B cell (primary cell): ENCODE measurements at regions not wholly inside any gene's neighbourhood (a gene's known extent, or its start where the extent isn't known, plus 50 kb on each side); places are given as distances from the start of the nearest gene placed in this dataset.

Experiments used
- ATAC-seq: fragments of 200-7000 bp; cut with Tn5 transposase; one replicate; pipeline ENCODE4 v1.10.0; 2021; ENCODE audit warnings: low read depth, mild to moderate bottlenecking, moderate number of reproducible peaks, moderate library complexity
- CTCF ChIA-PET: fragments of 350-600 bp; sonication (Branson Sonifier 250); formaldehyde crosslinking; loops from one replicate; lab custom pipeline; 2021; ENCODE audit warnings: antibody characterized with exemption, inconsistent platforms; lab: Charles Lee
- POLR2A ChIA-PET: fragments of 350-600 bp; sonication (Branson Sonifier 250); formaldehyde crosslinking; loops from one replicate; lab custom pipeline; 2021; ENCODE audit warnings: antibody characterized with exemption; lab: Charles Lee
- DNase-seq: peaks from one replicate; pipeline ENCODE4 v3.0.0; 2013
- H2AFZ ChIP-seq: 2 replicates; pipeline ENCODE4 v1.6.1; 2012; ENCODE audit warnings: mild to moderate bottlenecking, low read depth, low read length; ENCODE audit not compliant: insufficient read depth, poor library complexity, severe bottlenecking
- H3K27ac ChIP-seq, 2 donors: 1 replicate in 1 of 2; 2 replicates in 1 of 2; pipeline ENCODE4 v1.5.1; 2012 to 2013; ENCODE audit warnings: low read length in 2 of 2, mild to moderate bottlenecking in 2 of 2, moderate library complexity in 1 of 2
- H3K27me3 ChIP-seq, 4 experiments: fragments of 200-600 bp in 1 of 4; sonication (generic) in 1 of 4; replicated peaks in 1 of 4; 1 replicate in 2 of 4; 2 replicates in 2 of 4; pipeline versions ENCODE4 v1.6.1 to v1.7.0; 2013 to 2016; ENCODE audit warnings: low read length in 3 of 4, mild to moderate bottlenecking in 2 of 4, mixed read lengths in 1 of 4, moderate library complexity in 1 of 4; ENCODE audit not compliant: insufficient read depth in 4 of 4, control insufficient read depth in 3 of 4; ENCODE audit errors: control extremely low read depth in 1 of 4
- H3K36me3 ChIP-seq, 2 experiments: replicated peaks in 1 of 2; 1 replicate in 1 of 2; 2 replicates in 1 of 2; pipeline versions ENCODE4 v1.6.1 to v1.7.1; 2013; ENCODE audit warnings: low read length in 1 of 2; ENCODE audit not compliant: insufficient read depth in 2 of 2, control insufficient read depth in 1 of 2; ENCODE audit errors: control extremely low read depth in 1 of 2, extremely low read depth in 1 of 2
- H3K4me1 ChIP-seq, 2 donors: fragments of 200-600 bp in 1 of 2; sonication (generic) in 1 of 2; 1 replicate in 1 of 2; 2 replicates in 1 of 2; pipeline versions ENCODE4 v1.5.1 to v1.6.1; 2013 to 2017; ENCODE audit warnings: low read length in 2 of 2; ENCODE audit not compliant: control insufficient read depth in 2 of 2, insufficient read depth in 2 of 2
- H3K4me2 ChIP-seq: replicated peaks from 2 replicates; pipeline ENCODE3; 2012; ENCODE audit warnings: mild to moderate bottlenecking, low read depth, low read length; ENCODE audit not compliant: poor library complexity, severe bottlenecking
- H3K4me3 ChIP-seq, 5 experiments: fragments of 200-600 bp in 1 of 5; sonication (generic) in 1 of 5; 1 replicate in 3 of 5; 2 replicates in 2 of 5; pipeline versions ENCODE4 v1.5.1 to v1.7.0; 2011 to 2016; ENCODE audit warnings: low read length in 4 of 5, mild to moderate bottlenecking in 4 of 5, low read depth in 2 of 5, control low read depth in 1 of 5, moderate library complexity in 1 of 5; ENCODE audit not compliant: insufficient read depth in 1 of 5; ENCODE audit errors: control extremely low read depth in 1 of 5, extremely low read depth in 1 of 5
- H3K79me2 ChIP-seq: fragments of 200-600 bp; sonication (generic); one replicate; pipeline ENCODE4 v1.6.0; 2016; ENCODE audit warnings: low read length; ENCODE audit not compliant: control insufficient read depth, insufficient read depth
- H3K9ac ChIP-seq: fragments of 200-600 bp; sonication (generic); 2 replicates; pipeline ENCODE4 v1.6.1; 2017; ENCODE audit warnings: mild to moderate bottlenecking, low read length, moderate library complexity
- H3K9me3 ChIP-seq, 3 donors: one replicate each; pipeline versions ENCODE4 v1.6.1 to v1.7.1; 2013; ENCODE audit warnings: low read length in 2 of 3; ENCODE audit not compliant: control insufficient read depth in 2 of 3, insufficient read depth in 1 of 3; ENCODE audit errors: control extremely low read depth in 1 of 3
- H4K20me1 ChIP-seq: 2 replicates; pipeline ENCODE4 v1.6.0; 2012; ENCODE audit warnings: mild to moderate bottlenecking, low read length; ENCODE audit not compliant: insufficient read depth, control insufficient read depth, poor library complexity, severe bottlenecking
- H3K27ac Mint-ChIP-seq: one replicate; pipeline ENCODE4 v1.8.0; 2021; ENCODE audit warnings: mixed read lengths
- H3K27me3 Mint-ChIP-seq: one replicate; pipeline ENCODE4 v1.8.0; 2021; ENCODE audit warnings: mixed read lengths
- H3K4me1 Mint-ChIP-seq: one replicate; pipeline ENCODE4 v1.8.0; 2021; ENCODE audit warnings: mixed read lengths
- H3K4me3 Mint-ChIP-seq: one replicate; pipeline ENCODE4 v1.8.0; 2021; ENCODE audit warnings: mixed read lengths
- H3K9me3 Mint-ChIP-seq: one replicate; pipeline ENCODE4 v1.8.0; 2022; ENCODE audit warnings: mixed read lengths; ENCODE audit not compliant: insufficient read depth
- EZH2 ChIP-seq: IDR thresholded peaks from 2 replicates; pipeline ENCODE4 v1.6.1; 2012; ENCODE audit warnings: borderline replicate concordance, low read depth, mild to moderate bottlenecking, moderate library complexity, low read length; ENCODE audit not compliant: insufficient read depth, poor library complexity, severe bottlenecking
- WGBS: methylation state at CpG from one replicate; pipeline ENCODE4 v1.1.5; 2013; ENCODE audit warnings: missing lambda C conversion rate; ENCODE audit not compliant: insufficient coverage; 5-methylcytosine and 5-hydroxymethylcytosine counted together
- intact Hi-C: fragments of 100-400 bp; cut with micrococcal nuclease; formaldehyde crosslinking; loops from one replicate; pipeline ENCODE4 v1.10.0; 2022
- TF ChIP-seq, protein P1 (sequence below): fragments of 200-600 bp; IDR thresholded peaks from one replicate; pipeline ENCODE4 v1.8.0; 2022; ENCODE audit warnings: antibody characterized with exemption, mild to moderate bottlenecking

DNA sequence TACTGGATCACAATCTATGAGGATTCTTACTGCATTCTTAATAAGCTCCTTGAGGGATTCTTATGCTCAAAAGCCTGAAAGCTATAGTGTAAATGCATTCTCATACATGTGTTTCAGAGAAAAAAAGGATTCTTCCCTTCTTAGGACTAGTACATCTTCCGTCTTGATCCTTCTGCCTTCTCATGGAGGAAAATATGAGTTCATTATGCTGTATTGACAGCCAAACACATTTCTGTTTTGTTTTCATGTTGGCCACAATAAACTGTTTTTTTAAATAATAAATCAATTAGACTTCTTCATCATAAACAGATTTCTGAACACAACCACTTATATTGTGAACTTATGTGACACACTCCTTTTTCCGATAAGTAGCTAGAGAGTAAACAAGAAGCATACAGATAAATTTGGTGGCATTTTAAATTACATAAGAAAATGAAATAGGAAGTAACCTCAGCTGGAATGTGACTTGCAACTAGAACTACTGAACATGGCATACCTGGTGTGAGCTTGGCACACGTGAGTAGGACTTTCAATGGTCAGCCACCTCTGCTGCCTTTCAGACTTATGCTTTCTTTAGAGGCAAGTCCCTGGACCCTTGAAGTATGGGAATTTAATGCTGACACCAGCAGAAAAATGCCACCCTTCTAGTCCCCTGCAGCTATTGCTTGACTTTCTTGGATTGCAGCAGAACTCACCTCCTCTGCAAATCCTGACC lies 350.4 kb downstream of the BCKDHB start:
- TF ChIP-seq, protein P1, sequence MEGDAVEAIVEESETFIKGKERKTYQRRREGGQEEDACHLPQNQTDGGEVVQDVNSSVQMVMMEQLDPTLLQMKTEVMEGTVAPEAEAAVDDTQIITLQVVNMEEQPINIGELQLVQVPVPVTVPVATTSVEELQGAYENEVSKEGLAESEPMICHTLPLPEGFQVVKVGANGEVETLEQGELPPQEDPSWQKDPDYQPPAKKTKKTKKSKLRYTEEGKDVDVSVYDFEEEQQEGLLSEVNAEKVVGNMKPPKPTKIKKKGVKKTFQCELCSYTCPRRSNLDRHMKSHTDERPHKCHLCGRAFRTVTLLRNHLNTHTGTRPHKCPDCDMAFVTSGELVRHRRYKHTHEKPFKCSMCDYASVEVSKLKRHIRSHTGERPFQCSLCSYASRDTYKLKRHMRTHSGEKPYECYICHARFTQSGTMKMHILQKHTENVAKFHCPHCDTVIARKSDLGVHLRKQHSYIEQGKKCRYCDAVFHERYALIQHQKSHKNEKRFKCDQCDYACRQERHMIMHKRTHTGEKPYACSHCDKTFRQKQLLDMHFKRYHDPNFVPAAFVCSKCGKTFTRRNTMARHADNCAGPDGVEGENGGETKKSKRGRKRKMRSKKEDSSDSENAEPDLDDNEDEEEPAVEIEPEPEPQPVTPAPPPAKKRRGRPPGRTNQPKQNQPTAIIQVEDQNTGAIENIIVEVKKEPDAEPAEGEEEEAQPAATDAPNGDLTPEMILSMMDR, result no peak
- no peak for TF ChIP-seq EZH2
- H3K4me1 ChIP-seq, result no peaks in the 10 kb centered on the region
- H3K36me3 ChIP-seq, result no peaks in the 10 kb centered on the region
- intact Hi-C loops, result no loop called here
- H3K9me3 ChIP-seq, result no peaks in the 10 kb centered on the region
- H2AFZ ChIP-seq, result no peak overlapping the region
- CTCF ChIA-PET, result no interaction called here
- no peaks in the 10 kb centered on the region for H3K27me3 ChIP-seq
- DNase-seq, result no peak
- H3K9me3 Mint-ChIP-seq, result no peaks in the 10 kb centered on the region
- no peaks in the 10 kb centered on the region for H3K4me1 Mint-ChIP-seq
- no peak overlapping the region for H3K9ac ChIP-seq
- H3K4me2 ChIP-seq, result no peak overlapping the region
- no peak overlapping the region for H3K4me3 Mint-ChIP-seq
- H3K4me3 ChIP-seq, result no peak overlapping the region
- 100% methylated on average over 1 of the region's 3 CpGs for WGBS
- H3K27ac Mint-ChIP-seq, result no peak overlapping the region
- H3K27me3 Mint-ChIP-seq, result no peaks in the 10 kb centered on the region
- ATAC-seq, result no peak
- no peaks in the 10 kb centered on the region for H3K79me2 ChIP-seq
- POLR2A ChIA-PET, result no interaction called here
- H3K27ac ChIP-seq, result no peak overlapping the region
- H4K20me1 ChIP-seq, result no peaks in the 10 kb centered on the region

DNA sequence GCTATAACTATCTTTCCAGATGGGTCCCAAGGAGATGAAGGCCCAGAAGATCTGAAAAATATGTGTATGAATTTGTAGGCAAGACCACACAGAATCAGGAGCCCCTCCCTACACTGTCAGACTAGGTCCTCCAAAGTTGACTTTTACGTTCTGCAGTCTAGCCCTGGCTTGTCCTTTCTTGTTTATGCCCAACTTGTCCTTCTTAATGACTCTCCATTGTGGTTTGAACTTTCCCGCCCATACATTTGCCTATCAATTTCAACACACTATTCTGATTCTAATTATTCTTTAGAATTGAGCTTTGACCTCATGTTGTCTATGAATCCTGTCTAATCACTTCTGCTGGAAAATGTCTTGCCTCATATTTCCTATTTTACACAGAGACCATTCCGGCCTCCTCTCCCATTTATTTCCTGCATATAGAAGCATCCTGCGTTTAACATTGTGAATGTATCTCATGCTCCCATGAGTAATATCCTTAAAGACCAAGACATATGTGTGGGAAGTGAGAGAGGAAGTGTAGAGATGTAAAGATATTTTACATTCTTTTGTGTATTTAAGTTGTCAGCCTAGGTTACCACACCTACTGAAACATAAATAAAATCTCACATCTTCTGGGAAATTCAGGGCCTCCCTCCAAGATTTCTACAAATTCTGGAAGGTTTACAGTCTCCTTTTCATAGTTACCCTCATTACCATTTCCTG lies 348.3 kb downstream of the BCKDHB start:
- H3K27me3 ChIP-seq, result no peaks in the 10 kb centered on the region
- CTCF ChIA-PET, result no interaction called here
- no peak overlapping the region for H3K9ac ChIP-seq
- TF ChIP-seq EZH2, result no peak
- TF ChIP-seq, protein P1, result no peak
- H3K4me3 Mint-ChIP-seq, result no peak overlapping the region
- POLR2A ChIA-PET, result no interaction called here
- H3K9me3 Mint-ChIP-seq, result no peaks in the 10 kb centered on the region
- no peak overlapping the region for H3K27ac Mint-ChIP-seq
- 86% methylated on average over 1 of the region's 4 CpGs for WGBS
- no peak for ATAC-seq
- no peaks in the 10 kb centered on the region for H3K79me2 ChIP-seq
- H3K27ac ChIP-seq, result no peak overlapping the region
- no peaks in the 10 kb centered on the region for H4K20me1 ChIP-seq
- H3K27me3 Mint-ChIP-seq, result no peaks in the 10 kb centered on the region
- H3K4me2 ChIP-seq, result no peak overlapping the region
- H3K36me3 ChIP-seq, result no peaks in the 10 kb centered on the region
- intact Hi-C loops, result no loop called here
- DNase-seq, result no peak
- H3K4me3 ChIP-seq, result no peak overlapping the region
- H3K4me1 Mint-ChIP-seq, result no peaks in the 10 kb centered on the region
- no peak overlapping the region for H2AFZ ChIP-seq
- no peaks in the 10 kb centered on the region for H3K9me3 ChIP-seq
- H3K4me1 ChIP-seq, result no peaks in the 10 kb centered on the region
